ENCODE measurements at regions not wholly inside any gene's neighbourhood (a gene's known extent, or its start where the extent isn't known, plus 50 kb on each side); places are given as distances from the start of the nearest gene placed in this dataset.

- TF ChIP-seq, protein P1, sequence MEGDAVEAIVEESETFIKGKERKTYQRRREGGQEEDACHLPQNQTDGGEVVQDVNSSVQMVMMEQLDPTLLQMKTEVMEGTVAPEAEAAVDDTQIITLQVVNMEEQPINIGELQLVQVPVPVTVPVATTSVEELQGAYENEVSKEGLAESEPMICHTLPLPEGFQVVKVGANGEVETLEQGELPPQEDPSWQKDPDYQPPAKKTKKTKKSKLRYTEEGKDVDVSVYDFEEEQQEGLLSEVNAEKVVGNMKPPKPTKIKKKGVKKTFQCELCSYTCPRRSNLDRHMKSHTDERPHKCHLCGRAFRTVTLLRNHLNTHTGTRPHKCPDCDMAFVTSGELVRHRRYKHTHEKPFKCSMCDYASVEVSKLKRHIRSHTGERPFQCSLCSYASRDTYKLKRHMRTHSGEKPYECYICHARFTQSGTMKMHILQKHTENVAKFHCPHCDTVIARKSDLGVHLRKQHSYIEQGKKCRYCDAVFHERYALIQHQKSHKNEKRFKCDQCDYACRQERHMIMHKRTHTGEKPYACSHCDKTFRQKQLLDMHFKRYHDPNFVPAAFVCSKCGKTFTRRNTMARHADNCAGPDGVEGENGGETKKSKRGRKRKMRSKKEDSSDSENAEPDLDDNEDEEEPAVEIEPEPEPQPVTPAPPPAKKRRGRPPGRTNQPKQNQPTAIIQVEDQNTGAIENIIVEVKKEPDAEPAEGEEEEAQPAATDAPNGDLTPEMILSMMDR (IDR thresholded peaks at IDR 0.05) = no peak
- TF ChIP-seq POLR2A (IDR thresholded peaks at IDR 0.05) = no peak
- TF ChIP-seq POLR2AphosphoS5 (IDR thresholded peaks at IDR 0.05; ENCODE audit: insufficient read depth in 1 of 2, low read depth in 1 of 2) = no peak
These were observed 183.7 kb upstream of the NAALADL2 start for GRCh38 chr3:174675406-174675805.

Data from vagina (tissue), 2 donors.